GM23338 (cell line): ENCODE measurements at regions not wholly inside any gene's neighbourhood (a gene's known extent, or its start where the extent isn't known, plus 50 kb on each side); places are given as distances from the start of the nearest gene placed in this dataset.

ENCODE experiments used
- ATAC-seq: fragments of 200-7000 bp; cut with Tn5 transposase; 3 replicates; pipeline ENCODE4 v1.9.1; 2020
- DNase-seq: peaks from one replicate; pipeline ENCODE4 v3.0.0-alpha.2; 2015; ENCODE audit warnings: low spot score
- H2AFZ ChIP-seq: fragments of 200-600 bp; sonication (generic); 2 replicates; pipeline ENCODE4 v1.8.0; 2016; ENCODE audit warnings: antibody characterized with exemption, mild to moderate bottlenecking, moderate library complexity
- H3F3A ChIP-seq: fragments of 200-600 bp; sonication (generic); replicated peaks from 2 replicates; pipeline ENCODE4 v1.8.0; 2017; ENCODE audit warnings: antibody characterized with exemption, mixed run types, low read depth
- H3K27ac ChIP-seq: fragments of 200-600 bp; sonication (generic); 2 replicates; pipeline ENCODE4 v1.6.1; 2016; ENCODE audit warnings: low read depth
- H3K27me3 ChIP-seq: fragments of 200-600 bp; sonication (generic); 2 replicates; pipeline ENCODE4 v1.8.0; 2016; ENCODE audit warnings: mild to moderate bottlenecking, mixed run types, moderate library complexity; ENCODE audit not compliant: insufficient read depth
- H3K36me3 ChIP-seq: fragments of 200-600 bp; sonication (generic); 2 replicates; pipeline ENCODE4 v1.8.0; 2016; ENCODE audit warnings: mild to moderate bottlenecking; ENCODE audit not compliant: insufficient read depth
- H3K4me1 ChIP-seq: fragments of 200-600 bp; sonication (generic); 2 replicates; pipeline ENCODE4 v1.8.0; 2016; ENCODE audit warnings: mild to moderate bottlenecking, moderate library complexity; ENCODE audit not compliant: insufficient read depth
- H3K4me2 ChIP-seq: fragments of 200-600 bp; sonication (generic); 2 replicates; pipeline ENCODE4 v1.7.1; 2017; ENCODE audit warnings: mixed run types
- H3K4me3 ChIP-seq: fragments of 200-600 bp; sonication (generic); 2 replicates; pipeline ENCODE4 v1.6.1; 2016; ENCODE audit warnings: mixed run types
- H3K79me2 ChIP-seq: fragments of 200-600 bp; sonication (generic); replicated peaks from 2 replicates; pipeline ENCODE4 v1.8.0; 2017; ENCODE audit warnings: mild to moderate bottlenecking; ENCODE audit not compliant: insufficient read depth
- H3K9me2 ChIP-seq: fragments of 200-600 bp; sonication (generic); 2 replicates; pipeline ENCODE4 v1.8.0; 2017; ENCODE audit not compliant: insufficient read depth
- H4K20me1 ChIP-seq: fragments of 200-600 bp; sonication (generic); replicated peaks from 2 replicates; pipeline ENCODE4 v1.8.0; 2017; ENCODE audit warnings: mild to moderate bottlenecking; ENCODE audit not compliant: insufficient read depth
- H3K27ac Mint-ChIP-seq: 2 replicates; pipeline ENCODE4 v1.8.0; 2020; ENCODE audit warnings: inconsistent platforms, mild to moderate bottlenecking, moderate library complexity, mixed read lengths
- H3K27me3 Mint-ChIP-seq: 3 replicates; pipeline ENCODE4 v1.8.0; 2022; ENCODE audit warnings: low read depth, mild to moderate bottlenecking, moderate library complexity, mixed read lengths, inconsistent platforms; ENCODE audit not compliant: insufficient read depth, poor library complexity
- H3K36me3 Mint-ChIP-seq: 3 replicates; pipeline ENCODE4 v1.8.0; 2021; ENCODE audit warnings: low read depth, mild to moderate bottlenecking, inconsistent platforms, moderate library complexity, mixed read lengths
- H3K4me1 Mint-ChIP-seq: 3 replicates; pipeline ENCODE4 v1.8.0; 2020; ENCODE audit warnings: mild to moderate bottlenecking, inconsistent platforms, mixed read lengths
- H3K4me3 Mint-ChIP-seq: 3 replicates; pipeline ENCODE4 v1.8.0; 2021; ENCODE audit warnings: moderate library complexity, mild to moderate bottlenecking, inconsistent platforms, mixed read lengths
- H3K9me3 Mint-ChIP-seq: 3 replicates; pipeline ENCODE4 v1.8.0; 2020; ENCODE audit warnings: moderate library complexity, mild to moderate bottlenecking, inconsistent platforms, mixed read lengths
- CREB1 ChIP-seq: fragments of 250-450 bp; sonication (Bioruptor Pico); IDR thresholded peaks from 2 replicates; pipeline ENCODE4 v1.5.0; 2020; ENCODE audit warnings: low read depth, mild to moderate bottlenecking, moderate library complexity
- EZH2 ChIP-seq: fragments of 200-600 bp; sonication (generic); IDR thresholded peaks from one replicate; pipeline ENCODE4 v1.8.0; 2017; ENCODE audit warnings: antibody characterized with exemption, mild to moderate bottlenecking, low read depth; ENCODE audit not compliant: unreplicated experiment
- EZH2phosphoT487 ChIP-seq: fragments of 200-600 bp; sonication (generic); IDR thresholded peaks from one replicate; pipeline ENCODE4 v1.8.1; 2018; ENCODE audit warnings: antibody characterized with exemption; ENCODE audit not compliant: unreplicated experiment
- JUNB ChIP-seq: IDR thresholded peaks from one replicate; pipeline ENCODE4 v1.6.1; 2016; ENCODE audit warnings: antibody characterized with exemption; ENCODE audit not compliant: unreplicated experiment
- NANOG ChIP-seq: IDR thresholded peaks from 2 replicates; pipeline ENCODE4 v1.6.1; 2016; ENCODE audit warnings: antibody characterized with exemption, borderline replicate concordance
- POLR2AphosphoS5 ChIP-seq: IDR thresholded peaks from 2 replicates; pipeline ENCODE4 v1.6.1; 2016; ENCODE audit warnings: antibody characterized with exemption, low read depth
- STAT1 ChIP-seq: IDR thresholded peaks from one replicate; pipeline ENCODE4 v1.6.1; 2016; ENCODE audit warnings: antibody characterized with exemption; ENCODE audit not compliant: unreplicated experiment
- ZNF114 ChIP-seq: fragments of 250-450 bp; sonication (Bioruptor Pico); IDR thresholded peaks from 2 replicates; pipeline ENCODE4 v1.5.0; 2020; ENCODE audit warnings: mild to moderate bottlenecking, moderate library complexity
- ZNF331 ChIP-seq: fragments of 250-450 bp; sonication (Bioruptor Pico); IDR thresholded peaks from 2 replicates; pipeline ENCODE4 v1.5.0; 2020; ENCODE audit warnings: low read depth, mild to moderate bottlenecking, moderate library complexity
- TF ChIP-seq, protein P1 (sequence below): fragments of 250-450 bp; sonication (Bioruptor Pico); IDR thresholded peaks from 2 replicates; pipeline ENCODE4 v1.5.0; 2020; ENCODE audit warnings: mild to moderate bottlenecking, moderate library complexity
- TF ChIP-seq, protein P2 (sequence below): IDR thresholded peaks from 2 replicates; pipeline ENCODE4 v1.6.1; 2016; ENCODE audit warnings: antibody characterized with exemption
- TF ChIP-seq, protein P3 (sequence below), 2 experiments: fragments of 200-600 bp in 1 of 2; sonication (generic) in 1 of 2; conservative IDR thresholded peaks; 2 replicates each; pipeline versions ENCODE4 v1.5.1 to v1.6.1; 2016 to 2017; ENCODE audit warnings: antibody characterized with exemption in 2 of 2, low read depth in 2 of 2, mild to moderate bottlenecking in 2 of 2, moderate library complexity in 1 of 2
- TF ChIP-seq, protein P4 (sequence below): IDR thresholded peaks from one replicate; pipeline ENCODE4 v1.6.1; 2018; ENCODE audit warnings: antibody characterized with exemption; ENCODE audit not compliant: unreplicated experiment

DNA sequence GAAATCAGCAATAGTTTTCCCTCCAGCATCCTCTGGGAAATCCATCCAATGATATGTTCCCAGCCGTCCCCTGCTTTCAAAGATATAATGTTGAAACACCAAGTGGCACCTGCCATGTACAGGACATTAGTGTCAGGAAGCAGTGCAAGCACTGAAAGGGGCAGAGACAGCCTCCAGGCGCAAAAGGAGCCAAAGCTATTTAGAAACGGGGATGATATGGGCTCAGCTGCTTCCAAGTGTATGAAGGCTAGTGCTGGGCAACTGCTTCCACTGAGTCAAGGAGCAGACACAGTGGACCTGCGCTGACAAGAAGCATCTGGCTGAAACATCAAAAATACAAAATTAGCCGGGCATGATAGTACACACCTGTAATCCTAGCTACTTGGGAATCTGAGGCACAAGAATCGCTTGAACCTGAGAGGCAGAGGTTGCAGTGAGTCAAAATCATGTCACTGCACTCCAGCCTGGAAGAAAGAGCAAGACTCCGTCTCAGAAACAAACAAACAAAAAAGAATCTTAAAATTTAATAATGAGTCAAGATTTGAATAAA lies 119.7 kb downstream of the AQP9 start:
- Histone ChIP-seq H3K79me2 (no peaks in the 10 kb centered on the region), H3K27ac (no peak overlapping the region), H3K4me3 (no peak overlapping the region), H2AFZ (no peak overlapping the region), H3K9me2 (peaks cover 9% of the 10 kb centered on the region), H3F3A (no peaks in the 10 kb centered on the region), H3K4me1 (peaks cover 15% of the 10 kb centered on the region), H3K36me3 (no peaks in the 10 kb centered on the region), H3K4me2 (no peak overlapping the region), H3K27me3 (no peaks in the 10 kb centered on the region), H4K20me1 (no peaks in the 10 kb centered on the region)
- Mint-ChIP-seq H3K9me3 (peaks cover 17% of the 10 kb centered on the region; the same call in 2 of the 3 replicates), H3K27ac (peak overlapping the region; percentile 11; the same call in 1 of the 2 replicates), H3K27me3 (no peaks in the 10 kb centered on the region), H3K4me3 (no peak overlapping the region), H3K36me3 (no peaks in the 10 kb centered on the region; the same call in 2 of the 3 replicates), H3K4me1 (peaks cover 17% of the 10 kb centered on the region)
- TF ChIP-seq, protein P1, sequence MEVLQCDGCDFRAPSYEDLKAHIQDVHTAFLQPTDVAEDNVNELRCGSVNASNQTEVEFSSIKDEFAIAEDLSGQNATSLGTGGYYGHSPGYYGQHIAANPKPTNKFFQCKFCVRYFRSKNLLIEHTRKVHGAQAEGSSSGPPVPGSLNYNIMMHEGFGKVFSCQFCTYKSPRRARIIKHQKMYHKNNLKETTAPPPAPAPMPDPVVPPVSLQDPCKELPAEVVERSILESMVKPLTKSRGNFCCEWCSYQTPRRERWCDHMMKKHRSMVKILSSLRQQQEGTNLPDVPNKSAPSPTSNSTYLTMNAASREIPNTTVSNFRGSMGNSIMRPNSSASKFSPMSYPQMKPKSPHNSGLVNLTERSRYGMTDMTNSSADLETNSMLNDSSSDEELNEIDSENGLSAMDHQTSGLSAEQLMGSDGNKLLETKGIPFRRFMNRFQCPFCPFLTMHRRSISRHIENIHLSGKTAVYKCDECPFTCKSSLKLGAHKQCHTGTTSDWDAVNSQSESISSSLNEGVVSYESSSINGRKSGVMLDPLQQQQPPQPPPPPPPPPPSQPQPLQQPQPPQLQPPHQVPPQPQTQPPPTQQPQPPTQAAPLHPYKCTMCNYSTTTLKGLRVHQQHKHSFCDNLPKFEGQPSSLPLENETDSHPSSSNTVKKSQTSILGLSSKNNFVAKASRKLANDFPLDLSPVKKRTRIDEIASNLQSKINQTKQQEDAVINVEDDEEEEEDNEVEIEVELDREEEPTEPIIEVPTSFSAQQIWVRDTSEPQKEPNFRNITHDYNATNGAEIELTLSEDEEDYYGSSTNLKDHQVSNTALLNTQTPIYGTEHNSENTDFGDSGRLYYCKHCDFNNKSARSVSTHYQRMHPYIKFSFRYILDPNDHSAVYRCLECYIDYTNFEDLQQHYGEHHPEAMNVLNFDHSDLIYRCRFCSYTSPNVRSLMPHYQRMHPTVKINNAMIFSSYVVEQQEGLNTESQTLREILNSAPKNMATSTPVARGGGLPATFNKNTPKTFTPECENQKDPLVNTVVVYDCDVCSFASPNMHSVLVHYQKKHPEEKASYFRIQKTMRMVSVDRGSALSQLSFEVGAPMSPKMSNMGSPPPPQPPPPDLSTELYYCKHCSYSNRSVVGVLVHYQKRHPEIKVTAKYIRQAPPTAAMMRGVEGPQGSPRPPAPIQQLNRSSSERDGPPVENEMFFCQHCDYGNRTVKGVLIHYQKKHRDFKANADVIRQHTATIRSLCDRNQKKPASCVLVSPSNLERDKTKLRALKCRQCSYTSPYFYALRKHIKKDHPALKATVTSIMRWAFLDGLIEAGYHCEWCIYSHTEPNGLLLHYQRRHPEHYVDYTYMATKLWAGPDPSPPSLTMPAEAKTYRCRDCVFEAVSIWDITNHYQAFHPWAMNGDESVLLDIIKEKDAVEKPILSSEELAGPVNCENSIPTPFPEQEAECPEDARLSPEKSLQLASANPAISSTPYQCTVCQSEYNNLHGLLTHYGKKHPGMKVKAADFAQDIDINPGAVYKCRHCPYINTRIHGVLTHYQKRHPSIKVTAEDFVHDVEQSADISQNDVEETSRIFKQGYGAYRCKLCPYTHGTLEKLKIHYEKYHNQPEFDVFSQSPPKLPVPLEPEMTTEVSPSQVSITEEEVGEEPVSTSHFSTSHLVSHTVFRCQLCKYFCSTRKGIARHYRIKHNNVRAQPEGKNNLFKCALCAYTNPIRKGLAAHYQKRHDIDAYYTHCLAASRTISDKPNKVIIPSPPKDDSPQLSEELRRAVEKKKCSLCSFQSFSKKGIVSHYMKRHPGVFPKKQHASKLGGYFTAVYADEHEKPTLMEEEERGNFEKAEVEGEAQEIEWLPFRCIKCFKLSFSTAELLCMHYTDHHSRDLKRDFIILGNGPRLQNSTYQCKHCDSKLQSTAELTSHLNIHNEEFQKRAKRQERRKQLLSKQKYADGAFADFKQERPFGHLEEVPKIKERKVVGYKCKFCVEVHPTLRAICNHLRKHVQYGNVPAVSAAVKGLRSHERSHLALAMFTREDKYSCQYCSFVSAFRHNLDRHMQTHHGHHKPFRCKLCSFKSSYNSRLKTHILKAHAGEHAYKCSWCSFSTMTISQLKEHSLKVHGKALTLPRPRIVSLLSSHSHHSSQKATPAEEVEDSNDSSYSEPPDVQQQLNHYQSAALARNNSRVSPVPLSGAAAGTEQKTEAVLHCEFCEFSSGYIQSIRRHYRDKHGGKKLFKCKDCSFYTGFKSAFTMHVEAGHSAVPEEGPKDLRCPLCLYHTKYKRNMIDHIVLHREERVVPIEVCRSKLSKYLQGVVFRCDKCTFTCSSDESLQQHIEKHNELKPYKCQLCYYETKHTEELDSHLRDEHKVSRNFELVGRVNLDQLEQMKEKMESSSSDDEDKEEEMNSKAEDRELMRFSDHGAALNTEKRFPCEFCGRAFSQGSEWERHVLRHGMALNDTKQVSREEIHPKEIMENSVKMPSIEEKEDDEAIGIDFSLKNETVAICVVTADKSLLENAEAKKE (CRISPR knock-in tag), result no peak
- TF ChIP-seq JUNB, result no peak
- no peak for TF ChIP-seq ZNF114
- TF ChIP-seq, protein P2, sequence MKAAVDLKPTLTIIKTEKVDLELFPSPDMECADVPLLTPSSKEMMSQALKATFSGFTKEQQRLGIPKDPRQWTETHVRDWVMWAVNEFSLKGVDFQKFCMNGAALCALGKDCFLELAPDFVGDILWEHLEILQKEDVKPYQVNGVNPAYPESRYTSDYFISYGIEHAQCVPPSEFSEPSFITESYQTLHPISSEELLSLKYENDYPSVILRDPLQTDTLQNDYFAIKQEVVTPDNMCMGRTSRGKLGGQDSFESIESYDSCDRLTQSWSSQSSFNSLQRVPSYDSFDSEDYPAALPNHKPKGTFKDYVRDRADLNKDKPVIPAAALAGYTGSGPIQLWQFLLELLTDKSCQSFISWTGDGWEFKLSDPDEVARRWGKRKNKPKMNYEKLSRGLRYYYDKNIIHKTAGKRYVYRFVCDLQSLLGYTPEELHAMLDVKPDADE, result no peak
- no peak for TF ChIP-seq CREB1 (CRISPR knock-in tag)
- no peak for TF ChIP-seq ZNF331 (CRISPR knock-in tag)
- TF ChIP-seq NANOG, result no peak
- no peak for TF ChIP-seq EZH2phosphoT487
- no peak for TF ChIP-seq EZH2
- TF ChIP-seq, protein P3, sequence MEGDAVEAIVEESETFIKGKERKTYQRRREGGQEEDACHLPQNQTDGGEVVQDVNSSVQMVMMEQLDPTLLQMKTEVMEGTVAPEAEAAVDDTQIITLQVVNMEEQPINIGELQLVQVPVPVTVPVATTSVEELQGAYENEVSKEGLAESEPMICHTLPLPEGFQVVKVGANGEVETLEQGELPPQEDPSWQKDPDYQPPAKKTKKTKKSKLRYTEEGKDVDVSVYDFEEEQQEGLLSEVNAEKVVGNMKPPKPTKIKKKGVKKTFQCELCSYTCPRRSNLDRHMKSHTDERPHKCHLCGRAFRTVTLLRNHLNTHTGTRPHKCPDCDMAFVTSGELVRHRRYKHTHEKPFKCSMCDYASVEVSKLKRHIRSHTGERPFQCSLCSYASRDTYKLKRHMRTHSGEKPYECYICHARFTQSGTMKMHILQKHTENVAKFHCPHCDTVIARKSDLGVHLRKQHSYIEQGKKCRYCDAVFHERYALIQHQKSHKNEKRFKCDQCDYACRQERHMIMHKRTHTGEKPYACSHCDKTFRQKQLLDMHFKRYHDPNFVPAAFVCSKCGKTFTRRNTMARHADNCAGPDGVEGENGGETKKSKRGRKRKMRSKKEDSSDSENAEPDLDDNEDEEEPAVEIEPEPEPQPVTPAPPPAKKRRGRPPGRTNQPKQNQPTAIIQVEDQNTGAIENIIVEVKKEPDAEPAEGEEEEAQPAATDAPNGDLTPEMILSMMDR (conservative IDR thresholded peaks at IDR 0.05; ENCODE audit: low read depth in 2 of 2), result no peak
- no peak for TF ChIP-seq POLR2AphosphoS5
- TF ChIP-seq, protein P4, sequence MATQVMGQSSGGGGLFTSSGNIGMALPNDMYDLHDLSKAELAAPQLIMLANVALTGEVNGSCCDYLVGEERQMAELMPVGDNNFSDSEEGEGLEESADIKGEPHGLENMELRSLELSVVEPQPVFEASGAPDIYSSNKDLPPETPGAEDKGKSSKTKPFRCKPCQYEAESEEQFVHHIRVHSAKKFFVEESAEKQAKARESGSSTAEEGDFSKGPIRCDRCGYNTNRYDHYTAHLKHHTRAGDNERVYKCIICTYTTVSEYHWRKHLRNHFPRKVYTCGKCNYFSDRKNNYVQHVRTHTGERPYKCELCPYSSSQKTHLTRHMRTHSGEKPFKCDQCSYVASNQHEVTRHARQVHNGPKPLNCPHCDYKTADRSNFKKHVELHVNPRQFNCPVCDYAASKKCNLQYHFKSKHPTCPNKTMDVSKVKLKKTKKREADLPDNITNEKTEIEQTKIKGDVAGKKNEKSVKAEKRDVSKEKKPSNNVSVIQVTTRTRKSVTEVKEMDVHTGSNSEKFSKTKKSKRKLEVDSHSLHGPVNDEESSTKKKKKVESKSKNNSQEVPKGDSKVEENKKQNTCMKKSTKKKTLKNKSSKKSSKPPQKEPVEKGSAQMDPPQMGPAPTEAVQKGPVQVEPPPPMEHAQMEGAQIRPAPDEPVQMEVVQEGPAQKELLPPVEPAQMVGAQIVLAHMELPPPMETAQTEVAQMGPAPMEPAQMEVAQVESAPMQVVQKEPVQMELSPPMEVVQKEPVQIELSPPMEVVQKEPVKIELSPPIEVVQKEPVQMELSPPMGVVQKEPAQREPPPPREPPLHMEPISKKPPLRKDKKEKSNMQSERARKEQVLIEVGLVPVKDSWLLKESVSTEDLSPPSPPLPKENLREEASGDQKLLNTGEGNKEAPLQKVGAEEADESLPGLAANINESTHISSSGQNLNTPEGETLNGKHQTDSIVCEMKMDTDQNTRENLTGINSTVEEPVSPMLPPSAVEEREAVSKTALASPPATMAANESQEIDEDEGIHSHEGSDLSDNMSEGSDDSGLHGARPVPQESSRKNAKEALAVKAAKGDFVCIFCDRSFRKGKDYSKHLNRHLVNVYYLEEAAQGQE, result no peak
- TF ChIP-seq STAT1, result no peak
- DNase-seq (no peak), ATAC-seq (no peak)
